Epithelial cell of esophagus (primary cell): ENCODE measurements at regions not wholly inside any gene's neighbourhood (a gene's known extent, or its start where the extent isn't known, plus 50 kb on each side); places are given as distances from the start of the nearest gene placed in this dataset.

Source experiments
- DNase-seq: peaks from one replicate; pipeline ENCODE4 v3.0.0; 2010; ENCODE audit warnings: low read depth
- H3K4me3 ChIP-seq: 2 replicates; pipeline ENCODE4 v1.5.1; 2011; ENCODE audit warnings: mild to moderate bottlenecking, low read length, control low read depth
- TF ChIP-seq, protein P1 (sequence below): IDR thresholded peaks from 2 replicates; pipeline ENCODE4 v1.5.1; 2011; ENCODE audit warnings: low read depth, mild to moderate bottlenecking, low read length, control low read depth, inconsistent platforms; ENCODE audit not compliant: insufficient read depth; ENCODE audit errors: missing control alignments

DNA sequence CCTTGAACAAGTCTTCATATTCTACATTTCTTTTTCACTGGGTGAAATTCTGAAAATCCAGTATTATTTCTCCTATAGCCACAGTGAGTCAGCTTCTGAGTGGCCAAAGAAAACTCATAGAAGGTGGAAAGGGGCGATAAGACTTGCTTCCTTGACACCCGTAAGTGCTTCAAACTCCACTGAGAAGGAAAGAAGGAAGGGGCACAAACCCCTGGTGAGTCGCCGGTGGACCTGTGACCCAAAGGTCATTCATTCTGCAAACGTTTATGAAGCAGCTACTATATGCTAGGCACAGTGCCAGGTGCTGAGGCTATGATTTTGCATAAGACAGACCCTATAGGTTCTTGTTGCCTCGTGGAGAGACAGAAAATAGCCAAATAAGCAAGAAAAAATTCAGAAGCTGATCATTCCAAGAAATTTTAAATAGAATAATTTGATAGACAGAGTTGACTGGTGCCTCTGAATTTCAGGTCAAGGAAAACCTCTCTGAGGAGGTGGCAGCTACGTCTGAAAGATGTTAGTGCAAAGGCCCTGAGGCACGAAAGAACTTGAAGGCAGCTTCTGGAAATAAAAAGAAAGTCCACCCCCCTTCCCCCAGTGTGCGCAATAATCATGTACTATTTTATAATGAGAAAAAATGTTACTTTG, 118.2 kb downstream of the CD24 start:
- no peak for DNase-seq
- TF ChIP-seq, protein P1, sequence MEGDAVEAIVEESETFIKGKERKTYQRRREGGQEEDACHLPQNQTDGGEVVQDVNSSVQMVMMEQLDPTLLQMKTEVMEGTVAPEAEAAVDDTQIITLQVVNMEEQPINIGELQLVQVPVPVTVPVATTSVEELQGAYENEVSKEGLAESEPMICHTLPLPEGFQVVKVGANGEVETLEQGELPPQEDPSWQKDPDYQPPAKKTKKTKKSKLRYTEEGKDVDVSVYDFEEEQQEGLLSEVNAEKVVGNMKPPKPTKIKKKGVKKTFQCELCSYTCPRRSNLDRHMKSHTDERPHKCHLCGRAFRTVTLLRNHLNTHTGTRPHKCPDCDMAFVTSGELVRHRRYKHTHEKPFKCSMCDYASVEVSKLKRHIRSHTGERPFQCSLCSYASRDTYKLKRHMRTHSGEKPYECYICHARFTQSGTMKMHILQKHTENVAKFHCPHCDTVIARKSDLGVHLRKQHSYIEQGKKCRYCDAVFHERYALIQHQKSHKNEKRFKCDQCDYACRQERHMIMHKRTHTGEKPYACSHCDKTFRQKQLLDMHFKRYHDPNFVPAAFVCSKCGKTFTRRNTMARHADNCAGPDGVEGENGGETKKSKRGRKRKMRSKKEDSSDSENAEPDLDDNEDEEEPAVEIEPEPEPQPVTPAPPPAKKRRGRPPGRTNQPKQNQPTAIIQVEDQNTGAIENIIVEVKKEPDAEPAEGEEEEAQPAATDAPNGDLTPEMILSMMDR, result no peak
- H3K4me3 ChIP-seq, result no peak overlapping the region

DNA sequence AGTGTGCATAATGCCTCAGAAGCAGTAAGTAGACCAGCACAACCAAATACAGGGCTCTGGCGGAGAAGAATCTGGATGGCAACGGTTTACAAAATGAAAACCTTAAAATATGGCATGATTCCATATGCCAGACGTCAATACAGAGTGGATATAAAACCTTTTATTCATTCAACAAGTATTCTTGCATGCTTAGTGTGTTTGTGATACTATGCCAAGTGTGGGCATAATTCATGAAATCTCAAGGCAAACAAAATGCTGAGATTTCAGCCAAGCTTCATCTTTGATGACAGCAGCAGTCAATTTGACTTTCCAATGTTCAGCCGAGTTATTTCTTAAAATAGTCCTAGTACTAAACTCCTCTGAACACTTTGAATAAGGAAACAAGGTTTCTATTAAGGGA, 119.4 kb downstream of the CD24 start:
- H3K4me3 ChIP-seq, result no peak overlapping the region
- TF ChIP-seq, protein P1, result no peak
- no peak for DNase-seq

DNA sequence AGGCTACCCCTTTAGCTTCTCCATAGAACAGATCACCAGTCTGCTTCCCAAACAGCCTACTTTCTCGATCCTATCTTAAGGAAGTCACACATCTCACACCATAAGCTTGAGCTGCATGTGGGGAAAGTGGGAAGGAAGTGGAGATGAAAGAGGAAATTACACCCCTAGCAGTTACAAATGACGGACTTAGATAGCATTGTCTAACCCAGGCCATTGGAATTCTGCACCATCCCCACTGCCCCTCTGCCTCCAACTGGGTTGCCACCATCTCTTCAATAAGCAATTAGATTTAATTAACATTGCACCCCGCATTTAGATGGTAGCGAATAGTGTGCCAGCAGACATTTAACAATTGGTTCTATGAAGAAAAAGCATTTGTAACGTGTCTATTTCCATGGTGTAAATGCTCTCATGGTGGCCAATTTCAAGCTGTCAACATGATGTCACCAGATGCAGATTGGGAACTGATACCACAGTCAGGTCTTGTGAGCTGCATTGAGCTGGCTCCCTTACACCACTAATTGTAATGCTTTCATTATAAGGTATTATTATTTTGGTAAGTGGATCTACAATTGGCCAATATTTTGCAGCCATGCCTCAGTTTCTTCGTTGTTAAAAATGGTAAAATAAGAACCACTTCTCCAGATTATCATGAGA, 124.7 kb downstream of the CD24 start:
- DNase-seq, result no peak
- no peak overlapping the region for H3K4me3 ChIP-seq
- TF ChIP-seq, protein P1, result no peak

DNA sequence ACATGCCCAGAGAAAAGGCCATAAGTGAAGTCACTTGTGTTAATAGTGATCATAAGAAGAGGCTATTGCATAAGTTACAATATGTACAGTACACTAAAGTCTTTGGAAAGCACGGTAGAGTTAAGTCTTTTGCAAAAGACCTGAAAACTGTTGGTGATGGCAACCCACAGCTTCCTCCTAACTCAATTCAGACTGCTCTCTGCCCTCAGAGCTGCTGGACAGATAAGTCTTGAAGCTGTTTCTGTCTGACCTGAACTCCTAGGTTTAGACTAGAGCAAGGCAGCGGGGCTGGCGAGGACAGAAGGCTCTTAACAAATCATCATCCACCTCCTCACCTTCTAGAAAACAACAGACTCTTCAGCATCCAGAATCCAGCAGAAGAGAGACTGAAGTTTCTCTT, 125.4 kb downstream of the CD24 start:
- H3K4me3 ChIP-seq, result no peak overlapping the region
- DNase-seq, result no peak
- TF ChIP-seq, protein P1, result no peak

DNA sequence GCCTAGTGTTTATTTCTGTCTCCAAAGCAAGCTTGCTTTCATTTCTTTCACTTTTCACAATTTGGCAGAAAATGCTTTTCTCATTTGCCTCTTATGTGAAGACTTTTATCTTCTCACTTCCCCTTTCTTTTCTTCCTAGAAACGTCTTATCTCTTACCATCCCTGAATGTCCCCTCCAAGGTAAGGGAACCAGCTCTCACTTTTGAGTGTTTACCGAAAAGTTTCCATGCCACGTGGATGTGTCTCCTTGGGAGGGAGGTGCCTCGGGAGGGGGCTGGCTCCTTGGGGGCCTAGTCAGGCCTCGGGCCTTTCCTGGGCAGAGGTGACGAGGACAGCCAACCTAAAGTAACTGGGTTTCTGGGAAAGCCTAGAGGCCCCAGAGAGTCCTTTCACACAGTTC, 127.4 kb downstream of the CD24 start:
- no peak for DNase-seq
- TF ChIP-seq, protein P1, result no peak
- no peak overlapping the region for H3K4me3 ChIP-seq

DNA sequence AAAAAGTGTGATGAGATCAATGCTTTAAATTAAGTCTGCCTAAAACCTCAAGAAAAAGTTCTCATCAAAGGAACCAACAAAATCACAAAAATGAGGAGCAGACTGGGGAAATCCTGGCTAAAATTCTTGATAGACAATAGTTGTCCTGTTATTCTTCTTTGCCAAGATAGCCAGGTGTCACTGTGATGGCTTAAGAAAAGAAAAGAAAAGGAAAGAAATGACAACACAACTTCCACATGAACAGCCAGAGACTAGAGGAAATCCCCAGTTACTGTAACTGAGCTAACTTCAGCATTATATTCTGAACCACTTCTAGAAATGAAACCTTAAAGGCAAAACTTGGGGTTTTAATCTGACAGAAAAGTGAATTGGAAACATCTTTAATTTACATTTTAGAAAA, 129.6 kb downstream of the CD24 start:
- TF ChIP-seq, protein P1, result no peak
- no peak overlapping the region for H3K4me3 ChIP-seq
- DNase-seq, result no peak

DNA sequence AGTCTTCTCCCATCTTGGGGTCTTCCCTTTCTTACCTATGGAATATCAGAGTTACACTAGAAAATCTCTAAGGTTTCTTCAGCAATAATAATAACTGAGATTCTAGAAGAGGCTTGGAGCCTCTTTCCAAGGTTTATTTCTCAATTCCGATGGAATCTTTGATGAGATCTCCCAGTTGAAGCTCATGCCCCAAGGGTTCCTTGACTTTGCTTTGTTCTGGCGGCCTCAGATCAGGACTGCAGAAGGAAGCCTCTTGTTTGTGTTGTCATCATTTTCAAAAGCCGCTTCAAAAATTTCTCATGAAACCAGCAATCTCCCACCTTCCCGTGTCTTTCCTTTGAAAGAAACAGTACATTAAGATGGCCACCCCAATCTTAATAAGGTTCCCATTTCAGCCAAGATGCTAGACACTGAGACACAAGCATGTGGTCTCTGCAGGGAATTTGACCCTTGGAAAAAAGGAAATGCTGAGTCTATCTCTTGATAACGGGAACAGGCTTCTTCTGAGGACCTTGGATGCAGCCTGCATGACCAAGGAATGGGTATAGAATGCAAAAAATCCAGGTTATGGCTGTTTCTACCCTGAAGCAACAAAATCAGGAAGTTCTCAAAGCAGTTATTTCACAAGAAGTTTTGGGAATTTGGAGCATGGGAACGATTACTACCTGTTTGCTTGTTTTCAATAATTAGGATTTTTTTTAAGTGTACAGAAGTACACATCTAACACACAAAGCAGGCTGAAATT, 141.6 kb downstream of the CD24 start:
- no peak for DNase-seq
- no peak overlapping the region for H3K4me3 ChIP-seq
- TF ChIP-seq, protein P1, result no peak
